Lower leg skin (tissue), 3 donors: ENCODE measurements at regions not wholly inside any gene's neighbourhood (a gene's known extent, or its start where the extent isn't known, plus 50 kb on each side); places are given as distances from the start of the nearest gene placed in this dataset.

Experiments
- POLR2A ChIP-seq, 2 donors: fragments of 450-650 bp; IDR thresholded peaks; one replicate each; pipeline ENCODE4 v1.6.1; 2016 to 2017; ENCODE audit warnings: antibody characterized with exemption in 2 of 2, mild to moderate bottlenecking in 1 of 2, moderate library complexity in 1 of 2
- TF ChIP-seq, protein P1 (sequence below), 3 donors: fragments of 450-650 bp; IDR thresholded peaks; one replicate each; pipeline ENCODE4 v1.5.1; 2016; ENCODE audit warnings: antibody characterized with exemption in 3 of 3, mild to moderate bottlenecking in 3 of 3, moderate library complexity in 2 of 3

DNA sequence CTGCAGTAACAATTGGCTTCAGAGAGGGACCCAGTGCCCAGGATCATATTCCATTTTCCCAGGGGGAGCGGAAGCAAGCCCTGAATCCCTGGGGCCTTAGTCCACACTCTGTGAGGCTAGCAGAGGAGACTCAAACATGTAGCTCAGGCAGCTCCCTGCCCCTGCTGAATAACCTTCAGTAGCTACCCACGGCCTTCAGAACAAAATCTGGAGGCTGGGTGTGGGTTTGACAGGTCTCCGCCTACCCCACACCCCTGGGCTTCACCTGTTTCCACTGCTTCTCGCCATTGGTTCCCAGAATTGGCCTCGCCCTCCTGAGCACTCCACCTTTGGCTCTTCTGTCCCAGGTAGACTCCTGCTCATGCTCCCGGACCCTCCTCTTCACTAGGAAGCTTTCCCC, 93.6 kb upstream of the ATP2B2 start:
- TF ChIP-seq, protein P1, sequence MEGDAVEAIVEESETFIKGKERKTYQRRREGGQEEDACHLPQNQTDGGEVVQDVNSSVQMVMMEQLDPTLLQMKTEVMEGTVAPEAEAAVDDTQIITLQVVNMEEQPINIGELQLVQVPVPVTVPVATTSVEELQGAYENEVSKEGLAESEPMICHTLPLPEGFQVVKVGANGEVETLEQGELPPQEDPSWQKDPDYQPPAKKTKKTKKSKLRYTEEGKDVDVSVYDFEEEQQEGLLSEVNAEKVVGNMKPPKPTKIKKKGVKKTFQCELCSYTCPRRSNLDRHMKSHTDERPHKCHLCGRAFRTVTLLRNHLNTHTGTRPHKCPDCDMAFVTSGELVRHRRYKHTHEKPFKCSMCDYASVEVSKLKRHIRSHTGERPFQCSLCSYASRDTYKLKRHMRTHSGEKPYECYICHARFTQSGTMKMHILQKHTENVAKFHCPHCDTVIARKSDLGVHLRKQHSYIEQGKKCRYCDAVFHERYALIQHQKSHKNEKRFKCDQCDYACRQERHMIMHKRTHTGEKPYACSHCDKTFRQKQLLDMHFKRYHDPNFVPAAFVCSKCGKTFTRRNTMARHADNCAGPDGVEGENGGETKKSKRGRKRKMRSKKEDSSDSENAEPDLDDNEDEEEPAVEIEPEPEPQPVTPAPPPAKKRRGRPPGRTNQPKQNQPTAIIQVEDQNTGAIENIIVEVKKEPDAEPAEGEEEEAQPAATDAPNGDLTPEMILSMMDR (IDR thresholded peaks at IDR 0.05), result no peak
- no peak for TF ChIP-seq POLR2A (IDR thresholded peaks at IDR 0.05)
